CD14-positive monocyte (primary cell): ENCODE measurements at regions not wholly inside any gene's neighbourhood (a gene's known extent, or its start where the extent isn't known, plus 50 kb on each side); places are given as distances from the start of the nearest gene placed in this dataset.

Experiments used
- DNase-seq, 3 donors: peaks; one replicate each; pipeline ENCODE4 v3.0.0-alpha.2; 2011 to 2022
- H2AFZ ChIP-seq: 2 replicates; pipeline ENCODE4 v1.6.0; 2012; ENCODE audit warnings: mild to moderate bottlenecking, low read depth, low read length, inconsistent platforms; ENCODE audit not compliant: insufficient read depth, poor library complexity, severe bottlenecking
- H3K27ac ChIP-seq, 2 donors: 1 replicate in 1 of 2; 2 replicates in 1 of 2; pipeline ENCODE4 v1.5.1; 2012 to 2013; ENCODE audit warnings: low read length in 2 of 2, control low read depth in 1 of 2, inconsistent platforms in 1 of 2, low read depth in 1 of 2, mild to moderate bottlenecking in 1 of 2
- H3K27me3 ChIP-seq, 2 donors: one replicate each; pipeline versions ENCODE4 v1.6.0 to v1.6.1; 2011 to 2013; ENCODE audit warnings: low read length in 2 of 2; ENCODE audit not compliant: control insufficient read depth in 2 of 2, insufficient read depth in 2 of 2
- H3K36me3 ChIP-seq, 2 donors: replicated peaks in 1 of 2; 1 replicate in 1 of 2; 2 replicates in 1 of 2; pipeline versions ENCODE4 v1.5.1 to v1.6.1; 2012 to 2013; ENCODE audit warnings: low read length in 2 of 2, control low read depth in 1 of 2, inconsistent platforms in 1 of 2, mild to moderate bottlenecking in 1 of 2; ENCODE audit not compliant: insufficient read depth in 2 of 2, control insufficient read depth in 1 of 2
- H3K4me1 ChIP-seq, 2 donors: 1 replicate in 1 of 2; 2 replicates in 1 of 2; pipeline versions ENCODE4 v1.5.1 to v1.6.1; 2012 to 2013; ENCODE audit warnings: low read length in 2 of 2, control low read depth in 1 of 2, inconsistent platforms in 1 of 2, mild to moderate bottlenecking in 1 of 2, moderate library complexity in 1 of 2; ENCODE audit not compliant: insufficient read depth in 2 of 2, control insufficient read depth in 1 of 2
- H3K4me2 ChIP-seq: replicated peaks from 2 replicates; pipeline ENCODE3; 2012; ENCODE audit warnings: low read length, moderate library complexity, mild to moderate bottlenecking; ENCODE audit not compliant: poor library complexity, severe bottlenecking; ENCODE audit errors: extremely low read depth
- H3K4me3 ChIP-seq, 3 experiments: fragments of 200-600 bp in 1 of 3; sonication (generic) in 1 of 3; replicated peaks in 1 of 3; 1 replicate in 2 of 3; 2 replicates in 1 of 3; pipeline ENCODE4 v1.5.1; 2011 to 2013; ENCODE audit warnings: low read length in 3 of 3, mild to moderate bottlenecking in 3 of 3, control low read depth in 2 of 3, low read depth in 2 of 3, inconsistent platforms in 1 of 3, moderate library complexity in 1 of 3
- H3K79me2 ChIP-seq: 2 replicates; pipeline ENCODE4 v1.6.0; 2012; ENCODE audit warnings: mild to moderate bottlenecking, control low read depth, inconsistent platforms, low read length, moderate library complexity; ENCODE audit not compliant: insufficient read depth
- H3K9ac ChIP-seq: 2 replicates; pipeline ENCODE4 v1.6.0; 2017; ENCODE audit warnings: low read length, mild to moderate bottlenecking; ENCODE audit not compliant: insufficient read depth, poor library complexity, severe bottlenecking
- H3K9me3 ChIP-seq, 2 donors: replicated peaks in 1 of 2; 1 replicate in 1 of 2; 2 replicates in 1 of 2; pipeline versions ENCODE4 v1.5.1 to v1.6.1; 2012 to 2013; ENCODE audit warnings: low read length in 2 of 2, control low read depth in 1 of 2; ENCODE audit not compliant: control insufficient read depth in 1 of 2, insufficient read depth in 1 of 2
- H4K20me1 ChIP-seq: 2 replicates; pipeline ENCODE4 v1.6.0; 2012; ENCODE audit warnings: mild to moderate bottlenecking, low read length, control low read depth, moderate library complexity; ENCODE audit not compliant: insufficient read depth
- H3K27ac Mint-ChIP-seq, 7 donors: one replicate each; pipeline ENCODE4 v1.8.0; 2020; ENCODE audit warnings: mild to moderate bottlenecking in 7 of 7, mixed read lengths in 7 of 7, moderate library complexity in 6 of 7, inconsistent platforms in 2 of 7
- H3K27me3 Mint-ChIP-seq, 3 donors: one replicate each; pipeline ENCODE4 v1.8.0; 2021 to 2022; ENCODE audit warnings: low read depth in 3 of 3, mild to moderate bottlenecking in 3 of 3, mixed read lengths in 3 of 3, moderate library complexity in 3 of 3, inconsistent platforms in 1 of 3
- H3K36me3 Mint-ChIP-seq, 2 donors: one replicate each; pipeline ENCODE4 v1.8.0; 2020; ENCODE audit warnings: mixed read lengths in 2 of 2, inconsistent platforms in 1 of 2, mild to moderate bottlenecking in 1 of 2
- H3K4me1 Mint-ChIP-seq: one replicate; pipeline ENCODE4 v1.8.0; 2020; ENCODE audit warnings: mild to moderate bottlenecking, mixed read lengths
- H3K4me3 Mint-ChIP-seq, 2 donors: one replicate each; pipeline ENCODE4 v1.8.0; 2020; ENCODE audit warnings: mild to moderate bottlenecking in 2 of 2, mixed read lengths in 2 of 2, moderate library complexity in 1 of 2
- H3K9me3 Mint-ChIP-seq, 7 donors: one replicate each; pipeline ENCODE4 v1.8.0; 2020 to 2022; ENCODE audit warnings: mixed read lengths in 7 of 7, mild to moderate bottlenecking in 6 of 7, moderate library complexity in 6 of 7, inconsistent platforms in 2 of 7
- WGBS: methylation state at CpG from one replicate; pipeline ENCODE4 v1.1.5; 2013; ENCODE audit warnings: missing lambda C conversion rate; ENCODE audit not compliant: insufficient coverage; 5-methylcytosine and 5-hydroxymethylcytosine counted together
- intact Hi-C, 2 donors: fragments of 100-400 bp; cut with micrococcal nuclease; formaldehyde crosslinking; loops; one replicate each; pipeline versions ENCODE4 v1.15.0 to v1.15.1; 2023
- TF ChIP-seq, protein P1 (sequence below): fragments of 200-600 bp; IDR thresholded peaks from one replicate; pipeline ENCODE4 v1.8.0; 2022; ENCODE audit warnings: antibody characterized with exemption, mild to moderate bottlenecking

DNA sequence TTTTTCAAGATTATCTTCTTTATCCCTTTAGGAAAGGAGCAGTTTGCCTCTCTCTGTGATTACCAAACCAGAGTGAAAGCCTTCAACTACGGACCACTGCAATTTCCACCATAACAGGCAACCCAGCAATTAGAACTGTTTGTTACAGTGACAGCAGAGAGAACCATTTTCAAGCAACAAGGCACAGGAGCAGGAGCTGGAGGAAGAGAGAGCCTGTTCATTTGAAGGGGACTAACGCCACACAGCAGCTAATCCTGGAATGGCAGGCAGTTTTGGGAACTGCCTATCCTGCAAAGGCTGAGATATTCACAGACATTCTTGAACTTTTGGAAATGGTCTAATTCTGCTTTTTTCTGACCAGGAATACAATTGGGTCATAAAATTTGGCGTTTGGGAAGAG, 1541.9 kb upstream of the PIK3C3 start:
- H4K20me1 ChIP-seq: no peaks in the 10 kb centered on the region
- H3K9me3 ChIP-seq: no peaks in the 10 kb centered on the region
- H3K4me2 ChIP-seq: no peak overlapping the region
- Mint-ChIP-seq H3K9me3 (no peaks in the 10 kb centered on the region), H3K27ac (no peak overlapping the region), H3K27me3 (peaks cover 0 to 1% (median 0%) of the 10 kb centered on the region in 3 donors), H3K4me3 (no peak overlapping the region), H3K36me3 (no peaks in the 10 kb centered on the region), H3K4me1 (no peaks in the 10 kb centered on the region)
- no peaks in the 10 kb centered on the region for H3K27me3 ChIP-seq
- no peak overlapping the region for H3K4me3 ChIP-seq
- H3K9ac ChIP-seq: no peak overlapping the region
- no peaks in the 10 kb centered on the region for H3K4me1 ChIP-seq
- TF ChIP-seq, protein P1, sequence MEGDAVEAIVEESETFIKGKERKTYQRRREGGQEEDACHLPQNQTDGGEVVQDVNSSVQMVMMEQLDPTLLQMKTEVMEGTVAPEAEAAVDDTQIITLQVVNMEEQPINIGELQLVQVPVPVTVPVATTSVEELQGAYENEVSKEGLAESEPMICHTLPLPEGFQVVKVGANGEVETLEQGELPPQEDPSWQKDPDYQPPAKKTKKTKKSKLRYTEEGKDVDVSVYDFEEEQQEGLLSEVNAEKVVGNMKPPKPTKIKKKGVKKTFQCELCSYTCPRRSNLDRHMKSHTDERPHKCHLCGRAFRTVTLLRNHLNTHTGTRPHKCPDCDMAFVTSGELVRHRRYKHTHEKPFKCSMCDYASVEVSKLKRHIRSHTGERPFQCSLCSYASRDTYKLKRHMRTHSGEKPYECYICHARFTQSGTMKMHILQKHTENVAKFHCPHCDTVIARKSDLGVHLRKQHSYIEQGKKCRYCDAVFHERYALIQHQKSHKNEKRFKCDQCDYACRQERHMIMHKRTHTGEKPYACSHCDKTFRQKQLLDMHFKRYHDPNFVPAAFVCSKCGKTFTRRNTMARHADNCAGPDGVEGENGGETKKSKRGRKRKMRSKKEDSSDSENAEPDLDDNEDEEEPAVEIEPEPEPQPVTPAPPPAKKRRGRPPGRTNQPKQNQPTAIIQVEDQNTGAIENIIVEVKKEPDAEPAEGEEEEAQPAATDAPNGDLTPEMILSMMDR: no peak
- H2AFZ ChIP-seq: no peak overlapping the region
- no peak overlapping the region for H3K27ac ChIP-seq
- no peaks in the 10 kb centered on the region for H3K79me2 ChIP-seq
- 63% methylated on average over 1 of the region's 3 CpGs for WGBS
- H3K36me3 ChIP-seq: no peaks in the 10 kb centered on the region
- no peak for DNase-seq
- intact Hi-C loops: no loop called here

DNA sequence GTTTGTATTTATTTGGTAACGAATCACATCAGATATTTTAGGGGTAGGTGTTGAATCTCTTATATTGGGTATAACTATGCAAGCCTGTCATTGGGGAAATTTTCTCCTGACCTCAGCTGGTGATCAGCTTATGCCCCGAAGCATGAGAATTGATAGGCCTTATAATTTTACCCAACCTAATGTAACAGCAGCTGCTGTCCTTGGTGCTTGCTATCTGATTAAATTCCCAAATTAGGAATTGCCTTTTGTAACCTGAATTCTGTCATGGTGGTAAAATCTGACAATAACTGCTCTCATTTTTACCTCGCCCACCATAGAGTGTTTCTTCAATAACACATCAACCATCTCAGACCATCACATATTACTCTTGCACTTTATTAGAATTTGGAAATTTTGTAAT, 1542.6 kb upstream of the PIK3C3 start:
- Histone ChIP-seq H3K4me2 (no peak overlapping the region), H3K27ac (no peak overlapping the region), H2AFZ (no peak overlapping the region), H3K9me3 (no peaks in the 10 kb centered on the region), H3K4me3 (no peak overlapping the region), H3K4me1 (no peaks in the 10 kb centered on the region), H3K9ac (no peak overlapping the region), H4K20me1 (no peaks in the 10 kb centered on the region), H3K27me3 (no peaks in the 10 kb centered on the region), H3K36me3 (no peaks in the 10 kb centered on the region), H3K79me2 (no peaks in the 10 kb centered on the region)
- H3K27ac Mint-ChIP-seq: no peak overlapping the region
- no peaks in the 10 kb centered on the region for H3K9me3 Mint-ChIP-seq
- H3K4me3 Mint-ChIP-seq: no peak overlapping the region
- no peak for DNase-seq
- TF ChIP-seq, protein P1: no peak
- H3K36me3 Mint-ChIP-seq: no peaks in the 10 kb centered on the region
- intact Hi-C loops: no loop called here
- no CpG with 5 or more reads among the region's 3 CpGs for WGBS
- no peaks in the 10 kb centered on the region for H3K4me1 Mint-ChIP-seq
- H3K27me3 Mint-ChIP-seq: peaks cover 0 to 1% (median 0%) of the 10 kb centered on the region in 3 donors
